ENCODE measurements at regions not wholly inside any gene's neighbourhood (a gene's known extent, or its start where the extent isn't known, plus 50 kb on each side); places are given as distances from the start of the nearest gene placed in this dataset.

DNA sequence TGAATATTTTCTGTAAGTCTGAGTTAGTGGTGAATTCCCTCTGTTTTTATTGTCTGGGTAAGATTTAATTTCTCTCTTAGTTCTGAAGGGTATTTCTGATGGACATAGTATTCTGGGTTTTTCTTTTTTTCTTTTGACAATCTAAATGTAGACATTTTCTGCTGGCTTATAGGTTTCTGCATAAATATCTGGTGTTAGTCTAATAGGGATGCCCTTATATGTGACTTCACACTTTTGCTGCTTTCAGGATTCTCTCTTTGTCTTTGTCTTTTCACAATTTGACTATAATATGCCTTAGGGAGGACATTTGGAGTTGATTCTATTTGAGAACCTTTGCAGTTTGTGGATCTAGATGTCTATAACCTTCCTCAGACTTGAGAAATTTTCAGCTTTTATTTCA, 667.2 kb downstream of the EPHA7 start:
- no peak overlapping the region for H3K18ac ChIP-seq (ENCODE audit: insufficient read length, low read depth, low read length)
- no peak overlapping the region for H3K56ac ChIP-seq (ENCODE audit: insufficient read length, low read depth, low read length)
- no peak overlapping the region for H2BK5ac ChIP-seq (ENCODE audit: insufficient read length, low read length)
- no peak for DNase-seq
- H4K91ac ChIP-seq (ENCODE audit: insufficient read length, low read depth, low read length), result no peak overlapping the region
- Mint-ChIP-seq H3K36me3 (ENCODE audit: insufficient read depth in 1 of 3, low read depth in 3 of 3) (peaks cover 0 to 13% (median 2%) of the 10 kb centered on the region in 3 experiments; a peak in 4 of 7 replicates), H3K27me3 (ENCODE audit: low read depth) (no peaks in the 10 kb centered on the region), H3K4me3 (no peak overlapping the region), H3K27ac (no peak overlapping the region), H3K9me3 (peaks cover 3 to 13% of the 10 kb centered on the region in 2 experiments), H3K4me1 (peaks cover 6 to 13% of the 10 kb centered on the region in 2 experiments)
- H4K5ac ChIP-seq (ENCODE audit: insufficient read length, low read depth, low read length), result no peak overlapping the region
- no peak overlapping the region for H3K4ac ChIP-seq (ENCODE audit: low read depth, low read length)
- H3K27me3 ChIP-seq (ENCODE audit: insufficient read depth, low read length), result no peaks in the 10 kb centered on the region
- H3K23ac ChIP-seq (ENCODE audit: insufficient read length, low read depth, low read length), result no peak overlapping the region
- H4K20me1 ChIP-seq (ENCODE audit: control insufficient read depth, insufficient read depth, insufficient read length), result no peaks in the 10 kb centered on the region
- no peaks in the 10 kb centered on the region for H3K79me1 ChIP-seq (ENCODE audit: insufficient read depth, low read depth, low read length, poor library complexity, severe bottlenecking)
- H4K8ac ChIP-seq (replicated peaks; ENCODE audit: insufficient read length, low read depth, low read length), result no peak overlapping the region
- no peaks in the 10 kb centered on the region for H3K79me2 ChIP-seq (ENCODE audit: insufficient read depth, low read length)
- H2AFZ ChIP-seq (ENCODE audit: low read length), result no peak overlapping the region
- no peak overlapping the region for H3K9ac ChIP-seq (ENCODE audit: extremely low read depth, insufficient read length, low read length)
- no peak overlapping the region for H3K27ac ChIP-seq (ENCODE audit: insufficient read length, low read depth, low read length)
- no peaks in the 10 kb centered on the region for H3K9me3 ChIP-seq (ENCODE audit: control insufficient read depth, low read depth, low read length)
- no peak overlapping the region for H3K4me2 ChIP-seq (ENCODE audit: insufficient read depth, insufficient read length, low read length)
- no peak overlapping the region for H2AK5ac ChIP-seq (ENCODE audit: insufficient read length, low read length)
- no peak overlapping the region for H2BK20ac ChIP-seq (ENCODE audit: low read depth, low read length, poor library complexity, severe bottlenecking)
- H3T11ph ChIP-seq (ENCODE audit: low read length), result no peak overlapping the region
- TF ChIP-seq, protein P1, sequence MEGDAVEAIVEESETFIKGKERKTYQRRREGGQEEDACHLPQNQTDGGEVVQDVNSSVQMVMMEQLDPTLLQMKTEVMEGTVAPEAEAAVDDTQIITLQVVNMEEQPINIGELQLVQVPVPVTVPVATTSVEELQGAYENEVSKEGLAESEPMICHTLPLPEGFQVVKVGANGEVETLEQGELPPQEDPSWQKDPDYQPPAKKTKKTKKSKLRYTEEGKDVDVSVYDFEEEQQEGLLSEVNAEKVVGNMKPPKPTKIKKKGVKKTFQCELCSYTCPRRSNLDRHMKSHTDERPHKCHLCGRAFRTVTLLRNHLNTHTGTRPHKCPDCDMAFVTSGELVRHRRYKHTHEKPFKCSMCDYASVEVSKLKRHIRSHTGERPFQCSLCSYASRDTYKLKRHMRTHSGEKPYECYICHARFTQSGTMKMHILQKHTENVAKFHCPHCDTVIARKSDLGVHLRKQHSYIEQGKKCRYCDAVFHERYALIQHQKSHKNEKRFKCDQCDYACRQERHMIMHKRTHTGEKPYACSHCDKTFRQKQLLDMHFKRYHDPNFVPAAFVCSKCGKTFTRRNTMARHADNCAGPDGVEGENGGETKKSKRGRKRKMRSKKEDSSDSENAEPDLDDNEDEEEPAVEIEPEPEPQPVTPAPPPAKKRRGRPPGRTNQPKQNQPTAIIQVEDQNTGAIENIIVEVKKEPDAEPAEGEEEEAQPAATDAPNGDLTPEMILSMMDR (conservative IDR thresholded peaks at IDR 0.05), result no peak
- H2BK15ac ChIP-seq (ENCODE audit: low read depth, low read length), result no peak overlapping the region
- H3K14ac ChIP-seq (ENCODE audit: insufficient read depth, low read length), result no peak overlapping the region
- H2BK120ac ChIP-seq (ENCODE audit: low read depth, low read length, poor library complexity, severe bottlenecking), result no peak overlapping the region
- no peak overlapping the region for H2BK12ac ChIP-seq (ENCODE audit: insufficient read length, low read depth, low read length)
- no peaks in the 10 kb centered on the region for H3K4me1 ChIP-seq (ENCODE audit: insufficient read depth, low read length)
- H3K23me2 ChIP-seq (ENCODE audit: insufficient read length, low read depth, low read length, poor library complexity, severe bottlenecking), result no peaks in the 10 kb centered on the region

Measured in H9 (cell line).